ENCODE measurements at regions not wholly inside any gene's neighbourhood (a gene's known extent, or its start where the extent isn't known, plus 50 kb on each side); places are given as distances from the start of the nearest gene placed in this dataset.

- H3K4me3 ChIP-seq (ENCODE audit: low read depth, low read length), result no peak overlapping the region
- no peaks in the 10 kb centered on the region for H3K36me3 ChIP-seq (ENCODE audit: control insufficient read depth in 2 of 2, insufficient read depth in 1 of 2, low read length in 2 of 2)
- H3K9me3 ChIP-seq (ENCODE audit: control insufficient read depth, insufficient read depth, low read depth, low read length), result no peaks in the 10 kb centered on the region
- POLR2A ChIA-PET, result no interaction called here
- CTCF ChIA-PET, result interaction anchor here (0.7 to 1.5 kb wide), 4 partner anchors 9 to 77 kb away, joined by 3 to 4 read pairs (median 3); no protein-coding TSS in a partner anchor
- no peaks in the 10 kb centered on the region for H3K4me1 ChIP-seq (ENCODE audit: control insufficient read depth, insufficient read depth, low read length)
- H3K27ac ChIP-seq (ENCODE audit: extremely low read depth, low read depth, low read length), result no peak overlapping the region
- TF ChIP-seq ZNF585B (tag by site-specific recombination; IDR thresholded peaks at IDR 0.05) (no peak), WT1 (tag by site-specific recombination; IDR thresholded peaks at IDR 0.05) (no peak), ZNF48 (tag by site-specific recombination; IDR thresholded peaks at IDR 0.05) (no peak), ZNF23 (tag by site-specific recombination; IDR thresholded peaks at IDR 0.05; ENCODE audit: borderline replicate concordance) (no peak), ZNF214 (tag by site-specific recombination; IDR thresholded peaks at IDR 0.05; ENCODE audit: borderline replicate concordance) (no peak), ZNF660 (tag by site-specific recombination; IDR thresholded peaks at IDR 0.05) (no peak), ZNF132 (tag by site-specific recombination; IDR thresholded peaks at IDR 0.05; ENCODE audit: borderline replicate concordance) (no peak), ZEB2 (tag by site-specific recombination; IDR thresholded peaks at IDR 0.05) (no peak), ZNF670 (tag by site-specific recombination; IDR thresholded peaks at IDR 0.05; ENCODE audit: low read depth) (no peak), ZNF335 (tag by site-specific recombination; conservative IDR thresholded peaks at IDR 0.05) (no peak), ZNF629 (tag by site-specific recombination; IDR thresholded peaks at IDR 0.05) (no peak), YY2 (tag by site-specific recombination; IDR thresholded peaks at IDR 0.05) (no peak), PRDM4 (tag by site-specific recombination; IDR thresholded peaks at IDR 0.05) (no peak), BCL11B (tag by site-specific recombination; IDR thresholded peaks at IDR 0.05; ENCODE audit: low read depth) (no peak), ZNF843 (tag by site-specific recombination; IDR thresholded peaks at IDR 0.05) (no peak), ZNF530 (tag by site-specific recombination; IDR thresholded peaks at IDR 0.05; ENCODE audit: low read depth) (no peak), SP3 (tag by site-specific recombination; IDR thresholded peaks at IDR 0.05) (no peak), GLI4 (tag by site-specific recombination; IDR thresholded peaks at IDR 0.05) (no peak)
- TF ChIP-seq, protein P1, sequence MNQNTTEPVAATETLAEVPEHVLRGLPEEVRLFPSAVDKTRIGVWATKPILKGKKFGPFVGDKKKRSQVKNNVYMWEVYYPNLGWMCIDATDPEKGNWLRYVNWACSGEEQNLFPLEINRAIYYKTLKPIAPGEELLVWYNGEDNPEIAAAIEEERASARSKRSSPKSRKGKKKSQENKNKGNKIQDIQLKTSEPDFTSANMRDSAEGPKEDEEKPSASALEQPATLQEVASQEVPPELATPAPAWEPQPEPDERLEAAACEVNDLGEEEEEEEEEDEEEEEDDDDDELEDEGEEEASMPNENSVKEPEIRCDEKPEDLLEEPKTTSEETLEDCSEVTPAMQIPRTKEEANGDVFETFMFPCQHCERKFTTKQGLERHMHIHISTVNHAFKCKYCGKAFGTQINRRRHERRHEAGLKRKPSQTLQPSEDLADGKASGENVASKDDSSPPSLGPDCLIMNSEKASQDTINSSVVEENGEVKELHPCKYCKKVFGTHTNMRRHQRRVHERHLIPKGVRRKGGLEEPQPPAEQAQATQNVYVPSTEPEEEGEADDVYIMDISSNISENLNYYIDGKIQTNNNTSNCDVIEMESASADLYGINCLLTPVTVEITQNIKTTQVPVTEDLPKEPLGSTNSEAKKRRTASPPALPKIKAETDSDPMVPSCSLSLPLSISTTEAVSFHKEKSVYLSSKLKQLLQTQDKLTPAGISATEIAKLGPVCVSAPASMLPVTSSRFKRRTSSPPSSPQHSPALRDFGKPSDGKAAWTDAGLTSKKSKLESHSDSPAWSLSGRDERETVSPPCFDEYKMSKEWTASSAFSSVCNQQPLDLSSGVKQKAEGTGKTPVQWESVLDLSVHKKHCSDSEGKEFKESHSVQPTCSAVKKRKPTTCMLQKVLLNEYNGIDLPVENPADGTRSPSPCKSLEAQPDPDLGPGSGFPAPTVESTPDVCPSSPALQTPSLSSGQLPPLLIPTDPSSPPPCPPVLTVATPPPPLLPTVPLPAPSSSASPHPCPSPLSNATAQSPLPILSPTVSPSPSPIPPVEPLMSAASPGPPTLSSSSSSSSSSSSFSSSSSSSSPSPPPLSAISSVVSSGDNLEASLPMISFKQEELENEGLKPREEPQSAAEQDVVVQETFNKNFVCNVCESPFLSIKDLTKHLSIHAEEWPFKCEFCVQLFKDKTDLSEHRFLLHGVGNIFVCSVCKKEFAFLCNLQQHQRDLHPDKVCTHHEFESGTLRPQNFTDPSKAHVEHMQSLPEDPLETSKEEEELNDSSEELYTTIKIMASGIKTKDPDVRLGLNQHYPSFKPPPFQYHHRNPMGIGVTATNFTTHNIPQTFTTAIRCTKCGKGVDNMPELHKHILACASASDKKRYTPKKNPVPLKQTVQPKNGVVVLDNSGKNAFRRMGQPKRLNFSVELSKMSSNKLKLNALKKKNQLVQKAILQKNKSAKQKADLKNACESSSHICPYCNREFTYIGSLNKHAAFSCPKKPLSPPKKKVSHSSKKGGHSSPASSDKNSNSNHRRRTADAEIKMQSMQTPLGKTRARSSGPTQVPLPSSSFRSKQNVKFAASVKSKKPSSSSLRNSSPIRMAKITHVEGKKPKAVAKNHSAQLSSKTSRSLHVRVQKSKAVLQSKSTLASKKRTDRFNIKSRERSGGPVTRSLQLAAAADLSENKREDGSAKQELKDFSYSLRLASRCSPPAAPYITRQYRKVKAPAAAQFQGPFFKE (tag by site-specific recombination; IDR thresholded peaks at IDR 0.05; ENCODE audit: borderline replicate concordance), result no peak
- TF ChIP-seq, protein P2, sequence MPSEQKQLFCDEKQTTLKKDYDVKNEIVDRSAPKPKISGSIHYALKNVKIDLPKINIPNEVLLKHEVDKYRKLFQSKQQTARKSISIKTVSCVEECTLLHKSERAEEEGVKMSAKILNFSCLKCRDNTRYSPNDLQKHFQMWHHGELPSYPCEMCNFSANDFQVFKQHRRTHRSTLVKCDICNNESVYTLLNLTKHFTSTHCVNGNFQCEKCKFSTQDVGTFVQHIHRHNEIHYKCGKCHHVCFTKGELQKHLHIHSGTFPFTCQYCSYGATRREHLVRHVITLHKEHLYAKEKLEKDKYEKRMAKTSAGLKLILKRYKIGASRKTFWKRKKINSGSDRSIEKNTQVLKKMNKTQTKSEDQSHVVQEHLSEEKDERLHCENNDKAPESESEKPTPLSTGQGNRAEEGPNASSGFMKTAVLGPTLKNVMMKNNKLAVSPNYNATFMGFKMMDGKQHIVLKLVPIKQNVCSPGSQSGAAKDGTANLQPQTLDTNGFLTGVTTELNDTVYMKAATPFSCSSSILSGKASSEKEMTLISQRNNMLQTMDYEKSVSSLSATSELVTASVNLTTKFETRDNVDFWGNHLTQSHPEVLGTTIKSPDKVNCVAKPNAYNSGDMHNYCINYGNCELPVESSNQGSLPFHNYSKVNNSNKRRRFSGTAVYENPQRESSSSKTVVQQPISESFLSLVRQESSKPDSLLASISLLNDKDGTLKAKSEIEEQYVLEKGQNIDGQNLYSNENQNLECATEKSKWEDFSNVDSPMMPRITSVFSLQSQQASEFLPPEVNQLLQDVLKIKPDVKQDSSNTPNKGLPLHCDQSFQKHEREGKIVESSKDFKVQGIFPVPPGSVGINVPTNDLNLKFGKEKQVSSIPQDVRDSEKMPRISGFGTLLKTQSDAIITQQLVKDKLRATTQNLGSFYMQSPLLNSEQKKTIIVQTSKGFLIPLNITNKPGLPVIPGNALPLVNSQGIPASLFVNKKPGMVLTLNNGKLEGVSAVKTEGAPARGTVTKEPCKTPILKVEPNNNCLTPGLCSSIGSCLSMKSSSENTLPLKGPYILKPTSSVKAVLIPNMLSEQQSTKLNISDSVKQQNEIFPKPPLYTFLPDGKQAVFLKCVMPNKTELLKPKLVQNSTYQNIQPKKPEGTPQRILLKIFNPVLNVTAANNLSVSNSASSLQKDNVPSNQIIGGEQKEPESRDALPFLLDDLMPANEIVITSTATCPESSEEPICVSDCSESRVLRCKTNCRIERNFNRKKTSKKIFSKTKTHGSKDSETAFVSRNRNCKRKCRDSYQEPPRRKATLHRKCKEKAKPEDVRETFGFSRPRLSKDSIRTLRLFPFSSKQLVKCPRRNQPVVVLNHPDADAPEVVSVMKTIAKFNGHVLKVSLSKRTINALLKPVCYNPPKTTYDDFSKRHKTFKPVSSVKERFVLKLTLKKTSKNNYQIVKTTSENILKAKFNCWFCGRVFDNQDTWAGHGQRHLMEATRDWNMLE (tag by site-specific recombination; conservative IDR thresholded peaks at IDR 0.05; ENCODE audit: low read depth), result no peak
These were observed 392.7 kb downstream of the AGTPBP1 start for GRCh38 chr9:85349046-85349445.
